ENCODE measurements at regions not wholly inside any gene's neighbourhood (a gene's known extent, or its start where the extent isn't known, plus 50 kb on each side); places are given as distances from the start of the nearest gene placed in this dataset.

- TF ChIP-seq TAF1 (conservative IDR thresholded peaks at IDR 0.05) (no peak), GABPA (IDR thresholded peaks at IDR 0.05 in 1 of 2, conservative IDR thresholded peaks at IDR 0.05 in 1 of 2) (no peak), CTCF (IDR thresholded peaks at IDR 0.05; ENCODE audit: low read depth, low read length, missing input control) (no peak), FOXA1 (IDR thresholded peaks at IDR 0.05) (no peak), RAD21 (IDR thresholded peaks at IDR 0.05) (no peak), ATF3 (IDR thresholded peaks at IDR 0.05) (no peak)
Measured at GRCh38 chr12:43090981-43091380, 461.0 kb downstream of the ADAMTS20 start.

All from liver (tissue), 3 donors.